ENCODE measurements at regions not wholly inside any gene's neighbourhood (a gene's known extent, or its start where the extent isn't known, plus 50 kb on each side); places are given as distances from the start of the nearest gene placed in this dataset.

- DNase-seq (ENCODE audit: low read depth, low spot score): no peak
- TF ChIP-seq CTCF (IDR thresholded peaks at IDR 0.05; ENCODE audit: low read depth, low read length): no peak
- Histone ChIP-seq H3K4me3 (ENCODE audit: low read depth, low read length) (no peak overlapping the region), H3K9me3 (ENCODE audit: control insufficient read depth, insufficient read depth, low read length) (no peaks in the 10 kb centered on the region; the same call in 1 of the 2 replicates), H3K27me3 (ENCODE audit: control insufficient read depth, insufficient read depth, low read length) (no peaks in the 10 kb centered on the region), H3K27ac (ENCODE audit: low read depth, low read length) (no peak overlapping the region)
- POLR2A ChIA-PET: no interaction called here
- CTCF ChIA-PET: no interaction called here
Measured at GRCh38 chr11:92882828-92883611, 86.4 kb upstream of the MTNR1B start.

GRCh38 chr11:92885600-92885999, 83.9 kb upstream of the MTNR1B start:
- Histone ChIP-seq H3K9me3 (ENCODE audit: control insufficient read depth, insufficient read depth, low read length) (no peaks in the 10 kb centered on the region; the same call in 1 of the 2 replicates), H3K4me3 (ENCODE audit: low read depth, low read length) (no peak overlapping the region), H3K27ac (ENCODE audit: low read depth, low read length) (no peak overlapping the region), H3K27me3 (ENCODE audit: control insufficient read depth, insufficient read depth, low read length) (no peaks in the 10 kb centered on the region)
- ChIA-PET CTCF (interaction anchor here (0.6 to 2.1 kb wide), 6 partner anchors 23 to 674 kb away, joined by 3 to 7 read pairs (median 4); no protein-coding TSS in a partner anchor), POLR2A (no interaction called here)
- no peak for DNase-seq (ENCODE audit: low read depth, low spot score)
- TF ChIP-seq CTCF (IDR thresholded peaks at IDR 0.05; ENCODE audit: low read depth, low read length): no peak

- peak; percentile 75 for TF ChIP-seq CTCF (IDR thresholded peaks at IDR 0.05; ENCODE audit: low read depth, low read length)
- Histone ChIP-seq H3K4me3 (ENCODE audit: low read depth, low read length) (no peak overlapping the region), H3K27me3 (ENCODE audit: control insufficient read depth, insufficient read depth, low read length) (no peaks in the 10 kb centered on the region), H3K9me3 (ENCODE audit: control insufficient read depth, insufficient read depth, low read length) (no peaks in the 10 kb centered on the region; the same call in 1 of the 2 replicates), H3K27ac (ENCODE audit: low read depth, low read length) (no peak overlapping the region)
- DNase-seq (ENCODE audit: low read depth, low spot score): peak; percentile 11
- ChIA-PET CTCF (interaction anchor here (0.6 to 1.8 kb wide), 10 partner anchors 14 to 735 kb away, joined by 3 to 7 read pairs (median 4); no protein-coding TSS in a partner anchor), POLR2A (no interaction called here)
Measured at GRCh38 chr11:92886243-92886905, 83.1 kb upstream of the MTNR1B start.

- H3K4me3 ChIP-seq (ENCODE audit: low read depth, low read length): no peak overlapping the region
- no peak for TF ChIP-seq CTCF (IDR thresholded peaks at IDR 0.05; ENCODE audit: low read depth, low read length)
- H3K9me3 ChIP-seq (ENCODE audit: control insufficient read depth, insufficient read depth, low read length): no peaks in the 10 kb centered on the region
- ChIA-PET POLR2A (no interaction called here), CTCF (interaction anchor here (1.2 to 1.3 kb wide), 3 partner anchors 53 to 677 kb away, joined by 3 to 6 read pairs (median 4); no protein-coding TSS in a partner anchor)
- H3K27ac ChIP-seq (ENCODE audit: low read depth, low read length): no peak overlapping the region
- no peaks in the 10 kb centered on the region for H3K27me3 ChIP-seq (ENCODE audit: control insufficient read depth, insufficient read depth, low read length)
- no peak for DNase-seq (ENCODE audit: low read depth, low spot score)
Measured at GRCh38 chr11:92888696-92889095, 80.8 kb upstream of the MTNR1B start.

- no peak overlapping the region for H3K27ac ChIP-seq (ENCODE audit: low read depth, low read length)
Measured at GRCh38 chr11:92890846-92891245, 78.6 kb upstream of the MTNR1B start.

More at GRCh38 chr11:92890846-92891245, 78.6 kb upstream of the MTNR1B start:
- Histone ChIP-seq H3K9me3 (ENCODE audit: control insufficient read depth, insufficient read depth, low read length) (no peaks in the 10 kb centered on the region), H3K4me3 (ENCODE audit: low read depth, low read length) (no peak overlapping the region), H3K27me3 (ENCODE audit: control insufficient read depth, insufficient read depth, low read length) (no peaks in the 10 kb centered on the region)
- ChIA-PET CTCF (interaction anchor here (0.6 kb wide), 1 partner anchor 325 kb away, joined by 7 read pairs; no protein-coding TSS in a partner anchor), POLR2A (no interaction called here)
- no peak for DNase-seq (ENCODE audit: low read depth, low spot score)
- no peak for TF ChIP-seq CTCF (IDR thresholded peaks at IDR 0.05; ENCODE audit: low read depth, low read length)

Measured in AG04450 (cell line).